ENCODE measurements at regions not wholly inside any gene's neighbourhood (a gene's known extent, or its start where the extent isn't known, plus 50 kb on each side); places are given as distances from the start of the nearest gene placed in this dataset.

GRCh38 chr1:29725262-29725661 is 488.9 kb downstream of the PTPRU start:
- H3K4me3 ChIP-seq (ENCODE audit: low read depth, low read length): no peak overlapping the region
- TF ChIP-seq MYC (IDR thresholded peaks at IDR 0.05; ENCODE audit: low read depth, low read length): no peak
- DNase-seq (ENCODE audit: low read depth): no peak

- no peak for DNase-seq (ENCODE audit: low read depth)
- H3K4me3 ChIP-seq (ENCODE audit: low read depth, low read length): no peak overlapping the region
- TF ChIP-seq, protein P1, sequence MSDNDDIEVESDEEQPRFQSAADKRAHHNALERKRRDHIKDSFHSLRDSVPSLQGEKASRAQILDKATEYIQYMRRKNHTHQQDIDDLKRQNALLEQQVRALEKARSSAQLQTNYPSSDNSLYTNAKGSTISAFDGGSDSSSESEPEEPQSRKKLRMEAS (IDR thresholded peaks at IDR 0.05; ENCODE audit: low read depth, low read length): no peak
- TF ChIP-seq, protein P2, sequence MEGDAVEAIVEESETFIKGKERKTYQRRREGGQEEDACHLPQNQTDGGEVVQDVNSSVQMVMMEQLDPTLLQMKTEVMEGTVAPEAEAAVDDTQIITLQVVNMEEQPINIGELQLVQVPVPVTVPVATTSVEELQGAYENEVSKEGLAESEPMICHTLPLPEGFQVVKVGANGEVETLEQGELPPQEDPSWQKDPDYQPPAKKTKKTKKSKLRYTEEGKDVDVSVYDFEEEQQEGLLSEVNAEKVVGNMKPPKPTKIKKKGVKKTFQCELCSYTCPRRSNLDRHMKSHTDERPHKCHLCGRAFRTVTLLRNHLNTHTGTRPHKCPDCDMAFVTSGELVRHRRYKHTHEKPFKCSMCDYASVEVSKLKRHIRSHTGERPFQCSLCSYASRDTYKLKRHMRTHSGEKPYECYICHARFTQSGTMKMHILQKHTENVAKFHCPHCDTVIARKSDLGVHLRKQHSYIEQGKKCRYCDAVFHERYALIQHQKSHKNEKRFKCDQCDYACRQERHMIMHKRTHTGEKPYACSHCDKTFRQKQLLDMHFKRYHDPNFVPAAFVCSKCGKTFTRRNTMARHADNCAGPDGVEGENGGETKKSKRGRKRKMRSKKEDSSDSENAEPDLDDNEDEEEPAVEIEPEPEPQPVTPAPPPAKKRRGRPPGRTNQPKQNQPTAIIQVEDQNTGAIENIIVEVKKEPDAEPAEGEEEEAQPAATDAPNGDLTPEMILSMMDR (IDR thresholded peaks at IDR 0.05; ENCODE audit: low read depth, low read length): no peak
- TF ChIP-seq POLR2A (IDR thresholded peaks at IDR 0.05; ENCODE audit: extremely low read depth, insufficient read length) (no peak), MYC (IDR thresholded peaks at IDR 0.05; ENCODE audit: low read depth, low read length) (no peak)
Observed at GRCh38 chr1:29722598-29722997, 486.3 kb downstream of the PTPRU start.

GRCh38 chr1:29719253-29719652 is 482.9 kb downstream of the PTPRU start:
- TF ChIP-seq, protein P1 (IDR thresholded peaks at IDR 0.05; ENCODE audit: low read depth, low read length): no peak
- TF ChIP-seq, protein P2 (IDR thresholded peaks at IDR 0.05; ENCODE audit: low read depth, low read length): no peak
- no peak for TF ChIP-seq POLR2A (IDR thresholded peaks at IDR 0.05; ENCODE audit: extremely low read depth, insufficient read length)
- TF ChIP-seq MYC (IDR thresholded peaks at IDR 0.05; ENCODE audit: low read depth, low read length): no peak
- H3K4me3 ChIP-seq (ENCODE audit: low read depth, low read length): no peak overlapping the region
- no peak for DNase-seq (ENCODE audit: low read depth)

DNA sequence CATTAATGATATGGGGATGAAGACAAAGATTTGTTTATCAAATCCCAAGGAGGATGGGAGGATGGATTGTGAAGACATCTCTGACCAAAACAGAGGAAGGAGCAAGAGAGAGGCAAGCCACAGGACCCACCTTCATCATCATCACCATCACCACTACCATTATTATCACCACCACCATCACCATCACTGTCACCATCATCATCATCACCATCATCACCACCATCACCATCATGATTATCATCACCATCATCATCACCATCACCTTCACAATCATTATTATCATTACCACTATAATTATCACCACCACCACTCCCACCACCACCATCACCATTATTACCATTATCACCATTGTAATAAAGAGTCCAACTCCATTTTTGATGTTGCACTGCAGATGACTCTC is 482.5 kb downstream of the PTPRU start:
- no peak for TF ChIP-seq POLR2A (IDR thresholded peaks at IDR 0.05; ENCODE audit: extremely low read depth, insufficient read length)
- TF ChIP-seq, protein P1 (IDR thresholded peaks at IDR 0.05; ENCODE audit: low read depth, low read length): no peak
- TF ChIP-seq, protein P2 (IDR thresholded peaks at IDR 0.05; ENCODE audit: low read depth, low read length): no peak
- no peak for TF ChIP-seq MYC (IDR thresholded peaks at IDR 0.05; ENCODE audit: low read depth, low read length)

GRCh38 chr1:29716306-29716705 is 480.0 kb downstream of the PTPRU start:
- no peak for DNase-seq (ENCODE audit: low read depth)
- TF ChIP-seq, protein P1 (IDR thresholded peaks at IDR 0.05; ENCODE audit: low read depth, low read length): no peak
- TF ChIP-seq, protein P2 (IDR thresholded peaks at IDR 0.05; ENCODE audit: low read depth, low read length): no peak
- no peak for TF ChIP-seq POLR2A (IDR thresholded peaks at IDR 0.05; ENCODE audit: extremely low read depth, insufficient read length)
- no peak for TF ChIP-seq MYC (IDR thresholded peaks at IDR 0.05; ENCODE audit: low read depth, low read length)
- no peak overlapping the region for H3K4me3 ChIP-seq (ENCODE audit: low read depth, low read length)

More for the DNA sequence above, 482.5 kb downstream of the PTPRU start:
- H3K4me3 ChIP-seq (ENCODE audit: low read depth, low read length): no peak overlapping the region
- no peak for DNase-seq (ENCODE audit: low read depth)

DNA sequence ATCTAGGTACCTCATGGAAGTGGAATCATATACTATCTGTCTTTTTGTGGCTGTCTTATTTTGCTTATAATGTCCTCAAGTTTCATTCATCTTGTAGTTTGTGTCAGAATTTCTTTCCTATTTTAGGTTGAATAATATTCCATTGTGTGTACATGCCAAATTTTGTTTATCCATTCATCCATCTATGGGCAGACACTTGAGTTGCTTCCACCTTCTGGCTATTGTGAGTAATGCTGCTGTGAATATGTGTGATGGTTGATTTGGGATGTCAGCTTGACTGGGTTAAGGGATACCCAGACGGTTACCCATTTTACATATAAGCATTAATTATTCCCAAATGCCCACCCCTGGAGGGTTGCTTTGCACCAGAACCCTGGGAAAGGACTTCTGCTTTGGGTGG is 477.5 kb downstream of the PTPRU start:
- TF ChIP-seq, protein P2 (IDR thresholded peaks at IDR 0.05; ENCODE audit: low read depth, low read length): no peak
- TF ChIP-seq MYC (IDR thresholded peaks at IDR 0.05; ENCODE audit: low read depth, low read length) (no peak), POLR2A (IDR thresholded peaks at IDR 0.05; ENCODE audit: extremely low read depth, insufficient read length) (no peak)
- TF ChIP-seq, protein P1 (IDR thresholded peaks at IDR 0.05; ENCODE audit: low read depth, low read length): no peak
- no peak overlapping the region for H3K4me3 ChIP-seq (ENCODE audit: low read depth, low read length)
- no peak for DNase-seq (ENCODE audit: low read depth)

Measured in NB4 (cell line).